Suprapubic skin (tissue), 4 donors: ENCODE measurements at regions not wholly inside any gene's neighbourhood (a gene's known extent, or its start where the extent isn't known, plus 50 kb on each side); places are given as distances from the start of the nearest gene placed in this dataset.

Source experiments
- DNase-seq, 2 donors: peaks; one replicate each; pipeline ENCODE4 v3.0.0-alpha.2; 2019; ENCODE audit warnings: low spot score in 2 of 2
- H3K27ac ChIP-seq: fragments of 200-600 bp; sonication (generic); one replicate; pipeline ENCODE4 v1.5.1; 2019
- H3K27me3 ChIP-seq: fragments of 200-600 bp; sonication (generic); one replicate; pipeline ENCODE4 v1.5.1; 2019
- H3K36me3 ChIP-seq: fragments of 200-600 bp; sonication (generic); one replicate; pipeline ENCODE4 v1.5.1; 2019
- H3K4me1 ChIP-seq: fragments of 200-600 bp; sonication (generic); one replicate; pipeline ENCODE4 v1.5.1; 2019
- H3K4me3 ChIP-seq: fragments of 200-600 bp; sonication (generic); one replicate; pipeline ENCODE4 v1.5.1; 2019; ENCODE audit warnings: mild to moderate bottlenecking
- H3K9me3 ChIP-seq: fragments of 200-600 bp; sonication (generic); one replicate; pipeline ENCODE4 v1.5.1; 2019
- CTCF ChIP-seq, 2 donors: fragments of 200-600 bp in 1 of 2; fragments of 450-650 bp in 1 of 2; sonication (generic) in 1 of 2; IDR thresholded peaks; one replicate each; pipeline ENCODE4 v1.5.1; 2016 to 2019; ENCODE audit warnings: antibody characterized with exemption in 2 of 2, mild to moderate bottlenecking in 1 of 2, moderate library complexity in 1 of 2
- EP300 ChIP-seq: sonication (generic); formaldehyde crosslinking; IDR thresholded peaks from one replicate; pipeline ENCODE4 v1.6.1; 2017; ENCODE audit warnings: antibody characterized with exemption
- POLR2A ChIP-seq, 2 donors: fragments of 450-650 bp; IDR thresholded peaks; one replicate each; pipeline ENCODE4 v1.6.1; 2017; ENCODE audit warnings: antibody characterized with exemption in 2 of 2, mild to moderate bottlenecking in 2 of 2, moderate library complexity in 2 of 2
- POLR2AphosphoS5 ChIP-seq, 3 donors: sonication (generic); formaldehyde crosslinking; IDR thresholded peaks; one replicate each; pipeline ENCODE4 v1.6.1; 2017; ENCODE audit warnings: antibody characterized with exemption in 3 of 3
- WGBS: methylation state at CpG from one replicate; pipeline ENCODE4 v1.1.5; 2018; 5-methylcytosine and 5-hydroxymethylcytosine counted together

GRCh38 chr12:66838366-66838765, 159.5 kb upstream of the GRIP1 start:
- no peaks in the 10 kb centered on the region for H3K36me3 ChIP-seq
- no peaks in the 10 kb centered on the region for H3K27me3 ChIP-seq
- H3K27ac ChIP-seq, result no peak overlapping the region
- no peak overlapping the region for H3K4me3 ChIP-seq
- TF ChIP-seq POLR2A (IDR thresholded peaks at IDR 0.05), result no peak
- no peak for TF ChIP-seq EP300
- no peak for TF ChIP-seq POLR2AphosphoS5 (IDR thresholded peaks at IDR 0.05)
- TF ChIP-seq CTCF (IDR thresholded peaks at IDR 0.05), result no peak
- 66% methylated on average over 4 of the region's 4 CpGs for WGBS
- no peaks in the 10 kb centered on the region for H3K4me1 ChIP-seq
- H3K9me3 ChIP-seq, result no peaks in the 10 kb centered on the region
- DNase-seq, result no peak

- Histone ChIP-seq H3K27ac (no peak overlapping the region), H3K9me3 (no peaks in the 10 kb centered on the region), H3K27me3 (no peaks in the 10 kb centered on the region), H3K36me3 (no peaks in the 10 kb centered on the region), H3K4me1 (no peaks in the 10 kb centered on the region), H3K4me3 (no peak overlapping the region)
- 88% methylated on average over 2 of the region's 2 CpGs for WGBS
- DNase-seq, result no peak
- TF ChIP-seq POLR2AphosphoS5 (IDR thresholded peaks at IDR 0.05) (no peak), POLR2A (IDR thresholded peaks at IDR 0.05) (no peak), EP300 (no peak), CTCF (IDR thresholded peaks at IDR 0.05) (no peak)
Observed at GRCh38 chr12:66848967-66849366, 170.1 kb upstream of the GRIP1 start.

- Histone ChIP-seq H3K4me3 (no peak overlapping the region), H3K9me3 (no peaks in the 10 kb centered on the region), H3K27ac (no peak overlapping the region), H3K27me3 (no peaks in the 10 kb centered on the region), H3K36me3 (no peaks in the 10 kb centered on the region), H3K4me1 (no peaks in the 10 kb centered on the region)
- TF ChIP-seq POLR2A (IDR thresholded peaks at IDR 0.05) (no peak), CTCF (IDR thresholded peaks at IDR 0.05) (no peak)
- DNase-seq, result no peak
- 58% methylated on average over 5 of the region's 5 CpGs for WGBS
Observed at GRCh38 chr12:66851134-66851533, 172.3 kb upstream of the GRIP1 start.

- Histone ChIP-seq H3K9me3 (no peaks in the 10 kb centered on the region), H3K4me1 (no peaks in the 10 kb centered on the region), H3K27ac (no peak overlapping the region), H3K4me3 (no peak overlapping the region), H3K27me3 (no peaks in the 10 kb centered on the region), H3K36me3 (no peaks in the 10 kb centered on the region)
- WGBS, result 13% methylated on average over 2 of the region's 2 CpGs
- TF ChIP-seq EP300 (no peak), POLR2A (IDR thresholded peaks at IDR 0.05) (no peak), CTCF (IDR thresholded peaks at IDR 0.05) (no peak), POLR2AphosphoS5 (IDR thresholded peaks at IDR 0.05) (no peak)
- no peak for DNase-seq
Observed at GRCh38 chr12:66852091-66852490, 173.2 kb upstream of the GRIP1 start.

GRCh38 chr12:66852765-66853164, 173.9 kb upstream of the GRIP1 start:
- H3K36me3 ChIP-seq, result no peaks in the 10 kb centered on the region
- no peak overlapping the region for H3K4me3 ChIP-seq
- no peaks in the 10 kb centered on the region for H3K9me3 ChIP-seq
- WGBS, result 54% methylated on average over 2 of the region's 2 CpGs
- no peaks in the 10 kb centered on the region for H3K27me3 ChIP-seq
- TF ChIP-seq POLR2AphosphoS5 (IDR thresholded peaks at IDR 0.05) (no peak), EP300 (no peak), POLR2A (IDR thresholded peaks at IDR 0.05) (no peak), CTCF (IDR thresholded peaks at IDR 0.05) (no peak)
- H3K4me1 ChIP-seq, result no peaks in the 10 kb centered on the region
- no peak overlapping the region for H3K27ac ChIP-seq
- no peak for DNase-seq
